ENCODE measurements at regions not wholly inside any gene's neighbourhood (a gene's known extent, or its start where the extent isn't known, plus 50 kb on each side); places are given as distances from the start of the nearest gene placed in this dataset.

DNA sequence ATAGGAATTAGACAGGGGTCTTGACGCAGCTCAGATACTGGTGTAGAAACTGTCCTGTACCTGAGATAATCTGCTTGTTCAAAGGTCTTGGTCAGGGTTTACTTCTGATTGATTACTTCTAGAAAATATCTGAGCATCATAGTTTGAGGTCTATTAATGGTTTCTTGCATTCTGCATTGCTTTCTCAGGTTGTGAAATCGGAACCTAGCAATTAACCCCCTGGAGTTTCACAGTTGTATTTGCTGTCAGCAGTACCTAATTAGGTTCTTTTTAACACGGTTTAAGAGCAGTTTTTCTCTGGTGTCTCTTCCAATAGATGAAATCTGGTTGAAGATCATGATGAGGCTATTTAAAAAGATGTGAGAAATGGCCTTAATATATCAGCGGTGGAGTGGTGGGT, 428.6 kb upstream of the SYT4 start:
- TF ChIP-seq, protein P1, sequence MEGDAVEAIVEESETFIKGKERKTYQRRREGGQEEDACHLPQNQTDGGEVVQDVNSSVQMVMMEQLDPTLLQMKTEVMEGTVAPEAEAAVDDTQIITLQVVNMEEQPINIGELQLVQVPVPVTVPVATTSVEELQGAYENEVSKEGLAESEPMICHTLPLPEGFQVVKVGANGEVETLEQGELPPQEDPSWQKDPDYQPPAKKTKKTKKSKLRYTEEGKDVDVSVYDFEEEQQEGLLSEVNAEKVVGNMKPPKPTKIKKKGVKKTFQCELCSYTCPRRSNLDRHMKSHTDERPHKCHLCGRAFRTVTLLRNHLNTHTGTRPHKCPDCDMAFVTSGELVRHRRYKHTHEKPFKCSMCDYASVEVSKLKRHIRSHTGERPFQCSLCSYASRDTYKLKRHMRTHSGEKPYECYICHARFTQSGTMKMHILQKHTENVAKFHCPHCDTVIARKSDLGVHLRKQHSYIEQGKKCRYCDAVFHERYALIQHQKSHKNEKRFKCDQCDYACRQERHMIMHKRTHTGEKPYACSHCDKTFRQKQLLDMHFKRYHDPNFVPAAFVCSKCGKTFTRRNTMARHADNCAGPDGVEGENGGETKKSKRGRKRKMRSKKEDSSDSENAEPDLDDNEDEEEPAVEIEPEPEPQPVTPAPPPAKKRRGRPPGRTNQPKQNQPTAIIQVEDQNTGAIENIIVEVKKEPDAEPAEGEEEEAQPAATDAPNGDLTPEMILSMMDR (IDR thresholded peaks at IDR 0.05) = no peak
- H3K9ac ChIP-seq = no peak overlapping the region

GRCh38 chr18:43710135-43710534, 432.8 kb upstream of the SYT4 start:
- Histone ChIP-seq H3K79me2 (no peaks in the 10 kb centered on the region), H3K9ac (no peak overlapping the region), H3K4me2 (ENCODE audit: low read length) (no peak overlapping the region), H3K4me1 (no peaks in the 10 kb centered on the region), H3K9me3 (ENCODE audit: control insufficient read depth, low read length) (no peaks in the 10 kb centered on the region), H2AFZ (no peak overlapping the region), H3K27me3 (ENCODE audit: control insufficient read depth, insufficient read depth, low read length) (no peaks in the 10 kb centered on the region), H3K27ac (no peak overlapping the region), H3K4me3 (ENCODE audit: low read depth, low read length) (no peak overlapping the region), H3K36me3 (ENCODE audit: control insufficient read depth, insufficient read depth, low read length) (no peaks in the 10 kb centered on the region)
- TF ChIP-seq, protein P1 (IDR thresholded peaks at IDR 0.05) = no peak

More for the DNA sequence above, 428.6 kb upstream of the SYT4 start:
- no peak overlapping the region for H2AFZ ChIP-seq
- no peaks in the 10 kb centered on the region for H3K4me1 ChIP-seq
- H3K36me3 ChIP-seq (ENCODE audit: control insufficient read depth, insufficient read depth, low read length) = no peaks in the 10 kb centered on the region
- H3K9me3 ChIP-seq (ENCODE audit: control insufficient read depth, low read length) = no peaks in the 10 kb centered on the region
- H3K27ac ChIP-seq = no peak overlapping the region
- no peak overlapping the region for H3K4me2 ChIP-seq (ENCODE audit: low read length)
- H3K79me2 ChIP-seq = no peaks in the 10 kb centered on the region
- no peaks in the 10 kb centered on the region for H3K27me3 ChIP-seq (ENCODE audit: control insufficient read depth, insufficient read depth, low read length)
- H3K4me3 ChIP-seq (ENCODE audit: low read depth, low read length) = no peak overlapping the region

- no peaks in the 10 kb centered on the region for H3K4me1 ChIP-seq
- TF ChIP-seq, protein P1 (IDR thresholded peaks at IDR 0.05) = no peak
- no peaks in the 10 kb centered on the region for H3K9me3 ChIP-seq (ENCODE audit: control insufficient read depth, low read length)
- H3K27ac ChIP-seq = no peak overlapping the region
- no peak overlapping the region for H3K9ac ChIP-seq
- H3K4me3 ChIP-seq (ENCODE audit: low read depth, low read length) = no peak overlapping the region
- H3K4me2 ChIP-seq (ENCODE audit: low read length) = no peak overlapping the region
- no peaks in the 10 kb centered on the region for H3K27me3 ChIP-seq (ENCODE audit: control insufficient read depth, insufficient read depth, low read length)
- H3K36me3 ChIP-seq (ENCODE audit: control insufficient read depth, insufficient read depth, low read length) = no peaks in the 10 kb centered on the region
- H2AFZ ChIP-seq = no peak overlapping the region
- no peaks in the 10 kb centered on the region for H3K79me2 ChIP-seq
These were observed 437.2 kb upstream of the SYT4 start for GRCh38 chr18:43714343-43715010.

- TF ChIP-seq, protein P1 (IDR thresholded peaks at IDR 0.05) = no peak
- H3K9ac ChIP-seq = no peak overlapping the region
- no peak overlapping the region for H3K27ac ChIP-seq
- H3K4me2 ChIP-seq (ENCODE audit: low read length) = no peak overlapping the region
- H3K4me1 ChIP-seq = no peaks in the 10 kb centered on the region
- no peaks in the 10 kb centered on the region for H3K79me2 ChIP-seq
- no peaks in the 10 kb centered on the region for H3K27me3 ChIP-seq (ENCODE audit: control insufficient read depth, insufficient read depth, low read length)
- H3K36me3 ChIP-seq (ENCODE audit: control insufficient read depth, insufficient read depth, low read length) = no peaks in the 10 kb centered on the region
- no peak overlapping the region for H2AFZ ChIP-seq
- no peak overlapping the region for H3K4me3 ChIP-seq (ENCODE audit: low read depth, low read length)
- H3K9me3 ChIP-seq (ENCODE audit: control insufficient read depth, low read length) = no peaks in the 10 kb centered on the region
These were observed 442.0 kb upstream of the SYT4 start for GRCh38 chr18:43719267-43719795.

- no peak overlapping the region for H3K4me2 ChIP-seq (ENCODE audit: low read length)
- no peaks in the 10 kb centered on the region for H3K36me3 ChIP-seq (ENCODE audit: control insufficient read depth, insufficient read depth, low read length)
- no peaks in the 10 kb centered on the region for H3K9me3 ChIP-seq (ENCODE audit: control insufficient read depth, low read length)
- H3K9ac ChIP-seq = no peak overlapping the region
- H3K27ac ChIP-seq = no peak overlapping the region
- no peaks in the 10 kb centered on the region for H3K27me3 ChIP-seq (ENCODE audit: control insufficient read depth, insufficient read depth, low read length)
- no peaks in the 10 kb centered on the region for H3K79me2 ChIP-seq
- TF ChIP-seq, protein P1 (IDR thresholded peaks at IDR 0.05) = no peak
- no peak overlapping the region for H2AFZ ChIP-seq
- H3K4me3 ChIP-seq (ENCODE audit: low read depth, low read length) = no peak overlapping the region
- H3K4me1 ChIP-seq = no peaks in the 10 kb centered on the region
These were observed 442.8 kb upstream of the SYT4 start for GRCh38 chr18:43720041-43720440.
